ENCODE measurements at regions not wholly inside any gene's neighbourhood (a gene's known extent, or its start where the extent isn't known, plus 50 kb on each side); places are given as distances from the start of the nearest gene placed in this dataset.
A peak's percentile ranks its signal among the peaks of the same experiment; 100 is the strongest.

DNA sequence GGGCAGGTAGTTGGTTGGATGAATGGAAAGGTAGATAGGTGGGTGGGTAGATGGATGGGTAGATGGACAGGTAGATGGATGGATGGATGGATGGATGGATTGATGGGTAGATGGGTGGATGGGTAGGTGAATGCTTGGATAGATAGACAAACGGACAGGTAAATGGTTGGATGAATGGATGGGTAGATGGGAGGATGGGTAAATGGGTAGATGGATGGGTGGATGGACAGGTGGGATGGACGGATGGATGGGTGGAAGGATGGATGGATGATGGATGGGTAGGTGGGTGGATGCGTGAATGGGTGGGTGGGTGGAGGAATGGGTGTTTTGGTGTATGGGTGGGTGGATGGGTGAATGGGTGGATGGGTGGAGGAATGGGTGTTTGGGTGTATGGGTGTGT, 50.1 kb upstream of the ASAP2 start:
- DNase-seq (ENCODE audit: low read depth, low spot score) = no peak

DNA sequence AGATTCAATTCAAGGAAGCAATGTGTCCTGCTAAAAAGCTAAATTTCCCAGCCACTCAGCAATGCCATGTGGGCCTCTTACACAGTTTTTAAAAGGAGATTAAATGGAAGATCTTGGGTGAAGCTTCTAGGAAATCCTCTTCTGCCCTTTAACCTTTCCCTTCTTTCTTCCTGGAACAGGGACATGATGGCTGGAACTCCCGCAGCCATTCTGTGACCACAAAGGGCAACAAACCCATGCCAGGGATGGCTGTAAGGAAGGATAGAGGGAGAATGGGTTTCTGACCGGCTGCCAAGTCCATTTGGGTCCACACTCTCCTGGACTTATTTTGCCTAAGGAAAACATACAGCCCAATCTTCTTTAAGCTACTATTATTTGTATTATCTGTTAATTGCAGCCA, 52.6 kb upstream of the ASAP2 start:
- DNase-seq (ENCODE audit: low read depth, low spot score) = no peak

DNA sequence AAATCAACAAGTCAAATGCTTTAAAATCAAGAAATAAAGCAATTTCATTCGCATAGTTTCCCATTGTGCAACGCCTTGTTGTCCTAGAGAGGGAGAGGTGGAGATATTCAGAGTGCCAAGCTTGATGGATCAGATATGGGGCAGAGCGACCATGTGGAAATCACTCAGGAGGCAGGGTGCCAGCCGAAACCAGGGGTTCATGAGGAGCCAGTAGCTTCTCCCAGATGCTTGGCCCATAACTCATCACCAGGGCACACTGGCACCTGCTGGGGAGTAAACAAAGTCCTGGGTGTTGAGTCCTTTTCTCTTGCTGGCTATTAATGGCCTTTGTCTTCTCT, 53.0 kb upstream of the ASAP2 start:
- DNase-seq (ENCODE audit: low read depth, low spot score) = no peak

DNA sequence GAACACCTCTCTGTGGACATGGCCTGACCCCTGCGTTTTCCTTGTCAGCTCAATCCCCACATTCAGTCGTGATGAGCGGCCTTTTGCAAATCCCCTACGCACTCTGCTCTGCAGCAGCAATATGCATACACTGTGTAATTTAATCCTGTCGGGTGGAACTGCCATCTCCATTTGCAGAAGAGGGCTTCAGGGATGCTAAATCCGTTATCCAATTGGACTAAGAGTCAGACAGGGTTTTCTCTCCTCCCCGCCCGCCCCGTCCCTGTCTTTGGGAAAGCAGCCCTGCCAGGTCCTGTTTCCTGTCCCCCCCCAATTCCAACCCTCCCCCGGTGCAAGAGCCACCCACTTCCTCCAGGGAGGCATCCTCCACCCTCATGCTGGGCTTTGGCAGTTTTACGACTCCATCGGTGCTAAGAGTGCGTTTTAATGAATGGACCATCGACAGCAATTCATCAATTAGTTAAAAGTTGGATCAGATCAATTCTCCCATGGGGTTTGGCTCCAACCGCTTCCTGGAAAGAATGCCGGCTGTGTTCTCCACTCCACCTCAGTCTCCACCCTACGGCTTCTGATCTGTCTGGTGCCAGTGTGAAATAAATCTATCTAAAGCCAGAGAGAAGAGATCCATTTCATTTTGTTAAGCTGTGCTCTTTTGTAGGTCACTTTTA, 53.5 kb upstream of the ASAP2 start:
- no peak for DNase-seq (ENCODE audit: low read depth, low spot score)

DNA sequence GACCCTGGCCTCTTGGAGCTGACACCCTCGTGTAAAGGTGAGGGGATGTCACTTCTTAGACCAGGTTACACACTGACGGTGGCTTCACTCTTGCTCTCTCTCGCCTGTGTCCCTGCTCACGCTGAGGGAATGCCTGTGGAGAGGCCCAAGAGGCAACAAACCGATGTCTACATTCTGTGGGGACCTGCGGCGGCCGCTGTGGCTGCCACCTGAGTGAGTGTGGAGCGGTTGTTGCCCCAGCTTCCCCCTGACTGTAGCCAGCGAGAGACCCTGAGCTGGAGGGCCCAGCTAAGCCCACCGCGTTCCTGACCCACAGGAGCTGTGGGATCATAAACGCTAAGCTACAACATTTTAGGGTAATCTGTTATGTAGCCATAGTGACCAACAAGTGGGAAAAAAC, 55.7 kb upstream of the ASAP2 start:
- no peak for DNase-seq (ENCODE audit: low read depth, low spot score)

DNA sequence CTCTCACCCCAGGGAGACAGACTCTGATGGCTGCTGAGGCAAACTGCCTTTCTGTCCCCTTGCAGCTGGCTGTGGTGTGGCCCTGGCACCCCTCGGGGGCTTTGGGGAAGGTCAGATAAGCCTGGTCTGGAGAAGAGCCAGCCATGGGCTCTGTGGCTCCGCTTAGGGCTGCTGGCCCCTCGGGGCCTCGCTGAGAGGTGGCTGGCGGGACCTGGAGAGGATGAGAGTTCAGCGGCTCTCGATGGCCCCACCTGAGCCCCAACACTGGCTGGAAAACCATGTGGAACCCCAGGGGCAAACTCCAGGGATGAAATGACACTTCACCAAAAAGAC, 56.1 kb upstream of the ASAP2 start:
- no peak for DNase-seq (ENCODE audit: low read depth, low spot score)

DNA sequence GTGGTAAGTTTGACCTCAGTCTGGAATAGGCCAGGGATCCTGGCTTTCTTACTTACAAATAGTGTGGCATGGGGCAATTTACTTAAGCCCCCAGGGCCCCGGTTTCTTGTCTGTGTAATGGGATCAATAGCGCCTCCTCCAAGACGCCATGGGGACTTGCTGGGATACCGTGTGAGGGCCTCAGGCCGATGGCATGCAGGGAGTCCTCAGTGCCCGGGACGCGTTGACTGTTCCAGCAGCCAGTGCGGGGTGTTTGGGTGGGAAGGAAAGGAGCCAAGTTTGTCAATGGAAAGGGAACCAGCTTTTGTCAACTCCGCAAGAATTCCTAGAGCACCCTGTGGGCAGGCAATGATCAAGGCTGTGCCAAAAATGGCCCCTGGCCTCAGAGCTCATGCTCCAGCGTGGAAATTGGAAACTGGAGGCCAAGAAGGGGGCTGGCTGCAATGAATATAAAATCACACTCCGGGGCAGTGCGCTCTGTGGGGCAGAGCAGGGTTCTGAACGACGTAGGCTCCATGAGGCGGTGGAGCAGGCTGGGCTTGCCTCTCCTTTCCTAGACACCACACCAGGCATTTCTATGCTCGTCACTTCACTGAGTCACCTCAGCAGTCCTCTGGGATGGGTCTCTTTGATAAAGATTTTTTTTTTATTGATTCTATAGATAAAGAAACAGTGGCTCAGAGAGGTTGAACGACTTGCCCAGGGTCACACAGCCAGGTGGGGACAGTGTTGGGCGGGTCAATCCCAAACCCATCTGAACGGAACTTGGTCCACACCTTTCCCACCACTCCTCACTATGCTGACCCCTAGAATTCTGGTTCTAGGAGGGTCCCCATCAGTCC, 56.7 kb upstream of the ASAP2 start:
- no peak for DNase-seq (ENCODE audit: low read depth, low spot score)

DNA sequence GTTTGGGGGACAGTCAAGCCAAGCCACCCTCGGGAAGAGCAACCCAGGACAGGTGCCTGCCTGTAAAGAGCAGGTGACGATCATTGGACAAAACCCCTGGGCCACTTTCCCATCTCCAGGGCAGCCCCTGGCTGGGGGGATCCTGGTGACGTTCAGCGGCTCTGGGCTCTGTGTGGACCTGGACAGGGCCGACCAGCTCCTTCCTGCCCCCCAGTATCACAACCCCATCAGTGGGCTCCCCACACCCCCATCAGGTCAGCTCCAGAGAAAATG, 57.3 kb upstream of the ASAP2 start:
- DNase-seq (ENCODE audit: low read depth, low spot score) = no peak

DNA sequence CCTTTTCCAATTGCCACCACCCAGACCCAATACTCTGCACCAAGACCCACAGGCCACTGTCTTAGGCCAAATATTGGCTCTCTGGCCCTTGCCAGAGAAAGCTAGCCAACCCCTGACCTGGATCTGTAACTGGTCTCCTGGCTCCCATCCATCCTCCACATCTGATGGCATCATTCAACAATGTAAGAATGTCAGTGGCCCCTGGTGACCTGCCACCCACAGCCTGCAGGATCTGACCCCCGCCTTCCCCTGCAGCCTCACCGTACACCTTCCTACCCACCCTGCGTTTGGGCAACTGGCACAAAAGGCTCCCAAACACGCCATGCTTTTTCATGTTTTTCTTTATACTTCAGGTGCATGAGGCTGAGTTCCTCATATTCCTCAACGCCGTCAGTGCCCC, 60.0 kb upstream of the ASAP2 start:
- no peak for DNase-seq (ENCODE audit: low read depth, low spot score)

DNA sequence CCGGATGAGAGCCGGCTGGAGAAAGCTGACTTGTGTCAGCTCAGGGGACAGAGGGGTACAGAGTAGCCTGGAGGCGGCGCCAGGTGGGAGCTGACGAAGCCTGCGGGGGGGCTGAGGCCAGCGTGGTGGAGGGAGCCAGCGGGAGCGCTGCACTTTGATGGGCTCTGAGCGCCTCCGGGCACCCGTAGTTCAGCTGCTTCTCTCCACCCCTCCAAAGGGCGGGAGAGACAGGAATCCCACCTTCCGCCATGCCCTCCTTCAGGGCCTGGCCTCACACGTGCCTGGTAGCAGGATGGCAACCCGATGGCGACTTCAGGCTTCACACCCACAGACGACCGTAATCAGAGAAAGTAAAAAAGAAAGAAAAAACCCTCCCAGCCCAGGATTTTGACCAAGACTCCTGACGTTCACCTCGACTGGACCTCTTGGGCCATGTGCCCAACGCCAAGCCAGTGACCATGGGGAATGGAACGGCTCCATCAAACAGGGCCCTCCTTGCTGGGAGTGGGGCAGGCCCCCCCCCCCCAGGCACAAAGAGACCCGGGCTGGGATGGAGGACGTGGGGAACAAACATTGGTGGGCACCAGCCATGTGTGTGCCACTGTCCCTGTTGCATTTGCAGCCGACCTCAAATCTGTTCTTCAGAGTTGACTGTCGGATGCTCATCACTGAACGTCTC, 60.7 kb upstream of the ASAP2 start:
- no peak for DNase-seq (ENCODE audit: low read depth, low spot score)

DNA sequence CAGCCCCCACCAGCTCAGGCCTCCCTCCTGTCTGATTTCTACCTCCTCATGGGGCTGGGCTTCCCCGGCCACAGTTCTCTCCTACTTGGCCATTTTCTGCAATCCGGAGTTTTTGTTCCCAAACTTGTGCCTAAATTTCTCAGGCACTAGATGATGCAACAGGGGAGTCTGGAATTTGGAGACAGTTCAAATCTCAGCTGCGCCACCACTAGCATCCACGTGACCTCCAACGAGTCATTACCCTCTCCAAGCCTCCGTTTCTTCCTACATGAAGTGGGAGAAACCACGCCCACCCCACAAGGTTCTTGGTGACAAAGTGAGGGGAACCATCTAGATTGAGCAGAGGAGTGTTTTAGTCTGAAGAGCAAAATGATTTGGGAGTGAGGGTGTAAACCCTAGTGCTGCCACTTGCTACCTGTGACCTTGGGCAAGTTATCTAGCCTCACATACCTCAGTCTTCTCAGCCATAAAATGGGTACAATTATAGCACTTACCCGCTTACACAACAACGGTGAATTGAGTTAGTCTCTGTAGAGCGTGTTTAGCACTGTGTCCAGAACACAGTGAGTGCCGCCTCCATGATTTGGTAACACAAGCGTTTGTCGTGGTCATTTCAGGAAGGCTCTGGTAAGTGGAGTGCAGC, 61.4 kb upstream of the ASAP2 start:
- DNase-seq (ENCODE audit: low read depth, low spot score) = peak; percentile 59

DNA sequence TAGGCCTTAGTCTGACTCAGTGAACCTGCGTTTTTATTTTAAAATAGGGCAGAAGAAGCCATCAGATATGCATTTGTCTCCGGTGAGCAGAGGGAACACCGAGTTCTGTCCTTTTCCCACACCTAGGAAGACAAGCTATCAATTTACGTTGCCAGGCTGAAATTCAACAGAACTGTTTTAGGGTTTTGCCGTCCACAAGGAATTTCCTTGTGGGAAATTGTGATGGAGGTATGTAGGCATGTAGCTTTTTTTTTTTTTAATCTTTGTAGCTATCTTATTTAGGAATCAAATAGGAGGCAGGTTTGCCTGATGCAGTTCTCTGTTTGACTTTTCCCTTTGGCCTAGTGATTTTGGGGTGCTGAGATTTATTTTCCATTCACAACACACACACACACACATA, 62.0 kb upstream of the ASAP2 start:
- peak; percentile 77 for DNase-seq (ENCODE audit: low read depth, low spot score)

DNA sequence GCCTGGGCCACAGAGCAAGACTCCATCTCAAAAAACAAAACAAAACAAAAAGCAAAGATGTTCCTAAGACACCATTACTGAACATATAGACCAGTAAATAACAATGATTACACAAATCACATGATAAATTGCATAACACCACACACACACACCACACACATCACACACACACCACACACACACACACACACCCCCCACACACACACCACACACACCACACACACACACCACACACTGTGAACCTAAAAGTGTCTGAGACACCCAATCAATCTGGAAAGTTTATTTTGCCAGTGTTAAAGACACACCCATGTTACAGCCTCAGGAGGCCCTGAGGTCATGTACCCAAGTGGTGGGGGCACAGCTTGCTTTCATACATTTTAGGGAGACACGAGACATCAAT, 62.6 kb upstream of the ASAP2 start:
- no peak for DNase-seq (ENCODE audit: low read depth, low spot score)

DNA sequence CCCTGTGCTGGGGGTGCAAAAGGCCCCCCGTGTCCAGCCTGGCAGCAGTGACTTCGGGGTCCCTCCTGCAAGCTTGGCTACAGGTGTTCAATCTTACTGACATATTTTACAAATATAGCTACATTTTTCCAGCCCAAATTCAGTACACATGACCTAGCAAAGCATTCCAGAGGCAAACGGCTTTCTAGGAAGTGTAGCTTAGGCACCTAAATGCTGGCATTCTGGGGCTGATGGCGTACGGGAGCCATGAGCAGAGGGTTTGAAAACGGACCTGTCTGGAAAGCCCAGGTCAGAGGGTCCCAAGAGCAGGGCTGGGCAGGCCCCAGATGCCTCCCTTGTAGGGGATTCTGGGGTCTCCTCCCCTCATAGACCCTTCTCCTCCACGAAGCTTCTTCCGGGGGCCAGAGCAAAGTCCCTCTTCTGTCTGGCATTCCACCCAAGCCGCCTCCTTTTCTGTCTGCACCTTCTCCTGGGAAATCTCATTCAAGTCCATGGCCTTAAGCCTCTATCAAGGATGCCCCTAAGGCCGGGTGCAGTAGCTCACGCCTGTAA, 63.3 kb upstream of the ASAP2 start:
- peak; percentile 26 for DNase-seq (ENCODE audit: low read depth, low spot score)

DNA sequence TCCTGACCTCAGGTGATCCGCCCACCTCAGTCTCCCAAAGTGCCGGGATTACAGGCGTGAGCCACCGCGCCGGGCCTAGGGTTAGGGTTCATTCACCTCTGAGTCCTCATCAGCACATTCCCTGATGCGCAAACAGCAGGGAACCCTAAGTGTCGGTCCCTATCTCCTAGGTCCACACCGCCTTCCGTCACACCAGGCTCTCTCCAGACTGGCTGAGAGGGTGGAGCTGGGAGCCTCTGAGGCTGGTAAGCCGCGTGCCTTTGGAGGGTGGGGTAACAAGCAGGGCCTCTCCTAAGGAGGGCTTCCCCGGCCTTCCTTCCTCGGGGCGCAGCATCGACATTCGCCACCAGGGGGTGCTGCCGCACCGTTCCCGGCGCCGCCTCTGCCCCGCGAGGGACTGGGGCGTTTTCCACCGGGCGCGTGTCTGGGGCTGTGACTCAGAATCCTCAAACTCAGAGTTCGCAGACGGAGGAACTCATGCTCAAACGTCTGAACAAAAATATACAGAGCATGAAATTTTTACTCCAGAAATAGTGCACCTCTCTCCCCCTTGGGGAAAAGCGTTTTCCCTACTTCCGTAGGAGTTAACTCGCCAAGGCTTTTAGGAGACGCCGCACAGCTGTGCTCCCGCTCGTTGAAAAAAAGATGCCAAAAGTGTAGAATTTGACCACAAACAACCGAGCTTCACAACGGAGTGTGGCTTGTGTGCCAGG, 63.9 kb upstream of the ASAP2 start:
- peak; percentile 95 for DNase-seq (ENCODE audit: low read depth, low spot score)

DNA sequence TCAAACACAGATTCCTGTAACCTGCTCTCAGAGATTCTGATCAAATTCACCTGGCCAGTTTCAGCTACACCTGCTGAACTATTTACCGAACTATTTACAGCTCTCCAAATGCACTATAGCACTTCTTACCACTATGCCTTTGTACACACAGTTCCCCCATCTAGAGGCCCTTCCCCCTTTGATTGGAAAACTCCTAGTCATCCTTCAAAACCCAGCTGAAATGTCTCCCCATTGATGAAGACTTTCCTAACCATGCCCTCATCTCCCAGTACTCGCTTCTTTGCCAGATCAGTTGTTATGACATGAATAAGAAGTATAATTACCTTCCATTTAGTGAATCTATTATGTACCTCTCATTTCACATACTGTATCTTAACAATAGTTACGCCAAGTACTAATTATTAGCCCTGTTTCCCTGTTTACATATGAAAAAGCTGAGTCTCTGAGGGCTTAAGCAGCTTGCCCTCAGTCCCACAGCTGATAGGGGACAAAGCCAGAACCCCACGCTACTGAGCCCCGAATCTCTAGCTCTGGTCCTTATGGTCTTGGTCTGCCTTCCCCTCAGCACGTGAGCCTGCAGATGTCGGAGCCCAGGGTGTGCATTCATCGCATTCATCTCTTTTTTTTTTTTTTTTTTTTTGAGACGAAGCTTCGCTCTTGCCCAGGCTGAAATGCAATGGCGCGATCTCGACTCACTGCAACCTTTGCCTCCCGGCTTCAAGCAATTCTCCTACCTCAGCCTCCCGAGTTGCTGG, 64.7 kb upstream of the ASAP2 start:
- DNase-seq (ENCODE audit: low read depth, low spot score) = no peak

DNA sequence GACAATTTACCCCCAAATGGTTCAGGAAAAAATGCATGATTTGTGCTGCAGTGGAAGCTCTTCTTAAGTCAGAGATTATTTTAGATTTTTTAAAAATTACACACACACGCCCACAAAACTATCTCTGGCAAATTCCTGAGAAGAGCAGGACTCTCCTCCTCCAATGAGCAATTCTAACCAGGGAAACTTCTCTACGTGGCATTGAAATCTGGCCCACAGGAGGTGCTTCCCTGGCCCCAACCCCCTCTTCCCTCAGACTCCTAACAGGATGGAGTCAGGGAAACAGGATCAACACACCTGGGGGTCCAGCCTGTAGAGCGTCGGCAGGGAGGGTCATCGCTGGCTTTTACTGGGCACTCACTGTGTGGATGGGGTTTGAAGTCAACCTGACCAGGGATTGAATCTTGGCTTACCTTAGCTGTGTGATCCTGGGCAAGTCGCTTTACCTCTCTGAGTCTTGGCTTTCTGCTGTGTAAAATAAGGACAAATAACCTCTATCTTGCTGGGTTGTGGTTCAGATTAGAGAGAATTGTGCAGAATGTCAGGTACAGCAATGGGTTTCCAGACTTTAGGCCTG, 65.4 kb upstream of the ASAP2 start:
- no peak for DNase-seq (ENCODE audit: low read depth, low spot score)

DNA sequence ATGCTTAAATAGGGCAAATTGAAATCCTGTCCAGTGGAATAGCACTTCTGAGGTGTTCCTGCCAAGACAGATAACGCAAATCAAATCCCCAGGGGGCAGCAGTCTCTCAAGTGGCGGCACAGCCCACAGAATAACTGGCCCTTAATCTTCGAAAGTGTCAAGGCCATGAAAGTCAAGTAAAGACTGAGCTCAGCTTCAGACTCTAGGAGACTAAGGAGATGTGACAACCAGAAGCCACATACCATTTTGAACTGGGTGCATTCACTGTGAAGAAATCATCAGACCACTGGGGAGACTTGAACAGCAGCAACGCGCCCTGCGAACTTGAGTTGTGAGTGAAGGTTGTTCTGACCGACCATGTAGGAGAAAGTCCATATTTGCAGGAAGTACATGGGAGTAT, 66.0 kb upstream of the ASAP2 start:
- DNase-seq (ENCODE audit: low read depth, low spot score) = no peak

DNA sequence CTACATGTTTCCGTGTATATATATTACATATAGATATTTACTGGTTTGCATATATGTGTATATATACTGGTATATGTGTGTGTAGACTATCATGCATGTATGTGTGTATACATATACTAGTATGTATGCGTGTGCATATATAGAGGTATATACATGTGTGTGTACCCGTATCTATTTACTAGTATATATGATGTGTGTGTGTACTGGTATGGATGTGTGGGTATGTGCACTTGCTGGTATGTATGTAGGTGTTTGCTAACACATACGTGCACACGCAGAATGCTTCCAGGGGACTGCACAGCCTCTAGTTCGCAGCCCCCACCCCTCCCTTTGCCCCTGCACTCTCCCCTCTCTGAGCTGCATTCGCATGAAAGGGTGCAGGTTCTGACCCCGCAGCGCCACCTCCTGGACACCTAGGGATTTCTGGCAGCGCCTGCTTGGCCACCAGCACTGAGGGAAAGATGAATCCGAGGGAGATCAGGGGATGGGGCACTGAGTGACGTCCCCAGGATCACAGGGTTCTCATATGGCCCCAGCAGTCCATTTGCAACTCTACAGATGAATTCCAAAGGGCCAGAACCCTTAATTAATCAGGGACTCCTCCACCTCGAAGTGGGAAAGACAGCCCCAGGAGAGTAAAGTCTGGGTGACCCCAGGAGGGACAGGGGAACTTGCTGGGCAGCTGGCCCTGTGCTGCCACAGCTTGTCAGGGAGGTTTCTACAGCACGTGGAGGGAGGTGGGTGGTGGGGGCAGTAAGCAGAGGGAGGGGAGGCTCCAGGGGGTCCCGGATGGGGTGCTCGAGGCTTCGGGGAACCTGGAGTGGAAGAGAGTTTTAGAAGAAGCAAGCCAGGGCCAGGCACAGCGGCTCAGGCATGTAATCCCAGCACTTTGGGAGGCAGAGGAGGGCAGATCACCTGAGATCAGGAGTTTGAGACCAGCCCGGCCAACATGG, 66.8 kb upstream of the ASAP2 start:
- DNase-seq (ENCODE audit: low read depth, low spot score) = peak; percentile 85
